OCI-M2 (cell line): ENCODE measurements at regions not wholly inside any gene's neighbourhood (a gene's known extent, or its start where the extent isn't known, plus 50 kb on each side); places are given as distances from the start of the nearest gene placed in this dataset.
"Not testable (repeated sequence)": the region's sequence is repeated elsewhere in the genome, so short reads cannot be mapped to it uniquely, and the experiment has no call there.

Experiments used
- DNase-seq: peaks from one replicate; lab custom pipeline; 2025; ENCODE audit not compliant: unreplicated experiment; lab: John Stamatoyannopoulos, UW

GRCh38 chr18:55762424-55762823 is 174.4 kb upstream of the TCF4 start:
- no peak for DNase-seq

GRCh38 chr18:55753643-55754263 is 165.8 kb upstream of the TCF4 start:
- no peak for DNase-seq

- no peak for DNase-seq
These were observed 163.5 kb upstream of the TCF4 start for GRCh38 chr18:55751476-55751875.

- DNase-seq, result peak; percentile 82
These were observed 160.3 kb upstream of the TCF4 start for GRCh38 chr18:55748227-55748738.

GRCh38 chr18:55744206-55744605 is 156.2 kb upstream of the TCF4 start:
- no peak for DNase-seq

- DNase-seq, result no peak
These were observed 155.7 kb upstream of the TCF4 start for GRCh38 chr18:55743736-55744135.

- DNase-seq, result no peak
These were observed 155.1 kb upstream of the TCF4 start for GRCh38 chr18:55743133-55743532.

GRCh38 chr18:55739488-55739887 is 151.5 kb upstream of the TCF4 start:
- no peak for DNase-seq

- no peak for DNase-seq
These were observed 150.6 kb upstream of the TCF4 start for GRCh38 chr18:55738483-55739114.

- no peak for DNase-seq
These were observed 149.9 kb upstream of the TCF4 start for GRCh38 chr18:55737781-55738468.

GRCh38 chr18:55737266-55737665 is 149.3 kb upstream of the TCF4 start:
- DNase-seq, result no peak

- no peak for DNase-seq
These were observed 148.0 kb upstream of the TCF4 start for GRCh38 chr18:55735969-55736368.

- DNase-seq, result no peak
These were observed 147.3 kb upstream of the TCF4 start for GRCh38 chr18:55735199-55735855.

- DNase-seq, result no peak
These were observed 144.5 kb upstream of the TCF4 start for GRCh38 chr18:55732227-55733106.

- DNase-seq, result peak; percentile 54
These were observed 143.6 kb upstream of the TCF4 start for GRCh38 chr18:55731594-55732042.

- not testable (repeated sequence) for DNase-seq
These were observed 133.0 kb upstream of the TCF4 start for GRCh38 chr18:55721006-55721405.

GRCh38 chr18:55713707-55714106 is 125.7 kb upstream of the TCF4 start:
- no peak for DNase-seq

GRCh38 chr18:55706898-55707297 is 118.9 kb upstream of the TCF4 start:
- no peak for DNase-seq

- DNase-seq, result no peak
These were observed 111.3 kb upstream of the TCF4 start for GRCh38 chr18:55699233-55699765.

GRCh38 chr18:55696811-55697210 is 108.8 kb upstream of the TCF4 start:
- no peak for DNase-seq
